ENCODE measurements at regions not wholly inside any gene's neighbourhood (a gene's known extent, or its start where the extent isn't known, plus 50 kb on each side); places are given as distances from the start of the nearest gene placed in this dataset.

- no CpG with 5 or more reads among the region's 3 CpGs for WGBS (ENCODE audit: extremely low coverage, insufficient read length, low lambda C conversion rate)
- no peaks in the 10 kb centered on the region; a peak in 1 of 5 replicates for H3K9me3 Mint-ChIP-seq
- no peak overlapping the region for H4K91ac ChIP-seq (ENCODE audit: insufficient read length, low read depth, low read length)
- no peak overlapping the region for H3K18ac ChIP-seq (ENCODE audit: insufficient read length, low read depth, low read length)
- H3K9me3 ChIP-seq (ENCODE audit: control insufficient read depth, low read depth, low read length), result no peaks in the 10 kb centered on the region
- H4K20me1 ChIP-seq (ENCODE audit: control insufficient read depth, insufficient read depth, insufficient read length), result no peaks in the 10 kb centered on the region
- DNase-seq, result no peak
- H3K4me2 ChIP-seq (ENCODE audit: insufficient read depth, insufficient read length, low read length), result no peak overlapping the region
- no peak overlapping the region for H3K56ac ChIP-seq (ENCODE audit: insufficient read length, low read depth, low read length)
- no peak overlapping the region; a peak in 1 of 7 replicates for H3K27ac Mint-ChIP-seq
- no peaks in the 10 kb centered on the region; the same call in 1 of the 2 replicates for H3K27me3 Mint-ChIP-seq (ENCODE audit: low read depth)
- no peak overlapping the region for H2AFZ ChIP-seq (ENCODE audit: low read length)
- no peak overlapping the region for H3K23ac ChIP-seq (ENCODE audit: insufficient read length, low read depth, low read length)
- H3K27me3 ChIP-seq (ENCODE audit: insufficient read depth, low read length), result no peaks in the 10 kb centered on the region
- H2BK120ac ChIP-seq (ENCODE audit: low read depth, low read length, poor library complexity, severe bottlenecking), result no peak overlapping the region
- no peak overlapping the region for H4K8ac ChIP-seq (replicated peaks; ENCODE audit: insufficient read length, low read depth, low read length)
- H3K4ac ChIP-seq (ENCODE audit: low read depth, low read length), result no peak overlapping the region
- H3K9ac ChIP-seq (ENCODE audit: extremely low read depth, insufficient read length, low read length), result no peak overlapping the region
- H3T11ph ChIP-seq (ENCODE audit: low read length), result no peak overlapping the region
- no peaks in the 10 kb centered on the region for H3K79me1 ChIP-seq (ENCODE audit: insufficient read depth, low read depth, low read length, poor library complexity, severe bottlenecking)
- no peak overlapping the region for H2BK5ac ChIP-seq (ENCODE audit: insufficient read length, low read length)
- peaks cover 20 to 25% of the 10 kb centered on the region in 2 experiments for H3K4me1 Mint-ChIP-seq
- H3K4me3 Mint-ChIP-seq, result no peak overlapping the region
- H2BK12ac ChIP-seq (ENCODE audit: insufficient read length, low read depth, low read length), result no peak overlapping the region
- peaks cover 2% of the 10 kb centered on the region; the same call in 1 of the 2 replicates for H3K4me1 ChIP-seq (ENCODE audit: insufficient read depth, low read length)
- no peaks in the 10 kb centered on the region for H3K23me2 ChIP-seq (ENCODE audit: insufficient read length, low read depth, low read length, poor library complexity, severe bottlenecking)
- H3K79me2 ChIP-seq (ENCODE audit: insufficient read depth, low read length), result no peaks in the 10 kb centered on the region
- no peak overlapping the region for H4K5ac ChIP-seq (ENCODE audit: insufficient read length, low read depth, low read length)
- H2BK15ac ChIP-seq (ENCODE audit: low read depth, low read length), result no peak overlapping the region
- no peak overlapping the region for H2AK5ac ChIP-seq (ENCODE audit: insufficient read length, low read length)
- no peak overlapping the region for H3K14ac ChIP-seq (ENCODE audit: insufficient read depth, low read length)
- H2BK20ac ChIP-seq (ENCODE audit: low read depth, low read length, poor library complexity, severe bottlenecking), result no peak overlapping the region
- no peak for TF ChIP-seq CTCF (conservative IDR thresholded peaks at IDR 0.05)
- H3K36me3 Mint-ChIP-seq (ENCODE audit: insufficient read depth in 1 of 3, low read depth in 3 of 3), result no peaks in the 10 kb centered on the region
- H3K27ac ChIP-seq (ENCODE audit: insufficient read length, low read depth, low read length), result no peak overlapping the region
Measured at GRCh38 chr3:150242220-150242936, 165.7 kb upstream of the TSC22D2 start.
